Kidney glomerular epithelial cell (primary cell): ENCODE measurements at regions not wholly inside any gene's neighbourhood (a gene's known extent, or its start where the extent isn't known, plus 50 kb on each side); places are given as distances from the start of the nearest gene placed in this dataset.
A peak's percentile ranks its signal among the peaks of the same experiment; 100 is the strongest.
"Not testable (repeated sequence)": the region's sequence is repeated elsewhere in the genome, so short reads cannot be mapped to it uniquely, and the experiment has no call there.

ENCODE experiments used
- DNase-seq: peaks from one replicate; lab custom pipeline; 2025; lab: John Stamatoyannopoulos, UW

DNA sequence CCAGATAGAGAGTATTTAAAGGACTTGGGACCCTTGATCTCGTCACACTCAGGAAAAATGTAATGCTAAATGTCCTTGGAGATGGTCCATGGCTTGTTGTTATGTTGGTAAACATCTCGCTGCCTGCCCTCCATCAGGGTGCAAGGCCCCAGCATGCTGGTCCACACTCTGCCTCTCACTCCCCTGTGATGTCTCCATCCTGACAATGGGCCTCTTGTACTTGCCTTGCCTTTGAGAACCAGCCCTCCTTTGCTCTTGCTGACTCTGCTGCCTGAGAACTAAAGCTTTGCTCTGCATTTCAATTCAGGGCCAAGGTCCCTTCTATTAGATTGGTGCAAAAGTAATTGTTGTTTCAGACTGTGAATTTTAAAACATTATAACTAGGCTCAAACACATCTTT lies 131.0 kb upstream of the LMNTD1 start:
- no peak for DNase-seq

DNA sequence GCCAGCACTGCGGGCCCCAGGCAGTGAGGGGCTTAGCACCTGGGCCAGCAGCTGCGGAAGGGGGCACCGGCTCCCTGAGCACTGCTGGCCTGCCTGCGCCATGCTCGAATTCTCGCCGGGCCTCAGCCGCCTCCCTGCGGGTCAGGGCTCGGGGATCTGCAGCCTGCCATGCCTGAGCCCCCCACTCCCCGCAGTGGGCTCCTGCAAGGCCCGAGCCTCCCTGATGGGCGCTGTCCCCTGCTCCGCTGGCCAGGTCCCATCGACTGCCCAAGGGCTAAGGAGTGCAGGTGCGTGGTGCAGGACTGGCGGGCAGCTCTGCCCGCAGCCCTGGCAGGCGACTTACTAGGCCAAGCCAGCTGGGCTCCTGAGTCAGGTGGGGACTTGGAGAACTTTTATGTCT lies 133.3 kb upstream of the LMNTD1 start:
- no peak for DNase-seq

DNA sequence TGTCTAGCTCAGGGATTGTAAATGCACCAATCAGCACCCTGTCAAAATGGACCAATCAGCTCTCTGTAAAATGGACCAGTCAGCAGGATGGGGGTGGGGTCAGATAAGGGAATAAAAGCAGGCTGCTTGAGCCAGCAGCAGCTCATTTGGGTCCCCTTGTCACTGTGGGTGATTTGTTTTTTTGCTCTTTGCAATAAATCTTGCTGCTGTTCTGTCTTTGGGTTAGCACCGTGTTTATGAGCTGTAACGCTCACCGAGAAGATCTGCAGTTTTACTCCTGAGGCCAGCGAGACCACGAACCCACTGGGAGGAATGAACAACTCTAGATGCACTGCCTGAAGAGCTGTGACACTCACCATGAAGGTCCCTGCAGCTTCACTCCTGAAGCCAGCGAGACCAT lies 134.1 kb upstream of the LMNTD1 start:
- DNase-seq, result no peak

DNA sequence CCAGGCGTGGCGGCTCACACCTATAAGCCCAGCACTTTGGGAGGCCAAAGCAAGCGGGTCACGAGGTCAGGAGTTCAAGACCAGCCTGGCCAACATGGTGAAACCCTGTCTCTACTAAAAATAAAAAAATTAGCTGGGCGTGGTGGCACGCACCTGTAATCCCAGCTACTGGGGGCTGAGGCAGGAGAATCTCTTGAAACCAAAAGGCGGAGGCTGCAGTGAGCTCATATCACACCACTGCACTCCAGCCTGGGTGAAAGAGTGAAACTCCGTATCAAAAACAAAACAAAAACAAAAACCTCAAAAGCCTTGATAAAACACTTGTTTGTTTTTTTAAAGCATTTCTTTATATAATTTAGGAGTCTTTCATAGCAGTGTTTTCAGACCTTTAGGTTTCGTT lies 135.8 kb upstream of the LMNTD1 start:
- DNase-seq, result not testable (repeated sequence)

DNA sequence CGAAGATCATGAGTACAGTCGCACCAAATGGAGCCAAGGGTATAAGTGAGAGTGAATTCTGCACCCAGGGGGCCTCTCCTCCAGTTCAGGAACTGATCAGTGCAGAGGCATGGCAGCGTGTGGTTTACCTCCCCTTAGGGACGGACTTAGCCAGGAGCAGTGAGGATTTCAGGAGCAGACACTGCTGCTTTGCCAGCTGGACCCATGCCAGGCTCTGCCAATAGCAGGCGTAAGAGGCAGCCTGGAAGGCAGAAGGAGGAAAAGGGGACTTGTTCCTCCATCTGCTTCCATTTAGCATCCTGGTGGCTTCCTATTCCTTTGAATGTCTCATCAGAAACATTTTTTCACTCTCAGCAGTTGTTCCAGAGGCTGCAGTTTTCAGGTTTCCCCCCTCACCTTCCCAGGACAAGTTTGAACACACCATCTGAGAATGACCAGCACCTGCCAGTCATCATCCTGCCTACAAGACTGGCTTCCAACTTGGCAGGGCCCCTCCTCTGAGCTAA lies 137.0 kb upstream of the LMNTD1 start:
- no peak for DNase-seq

DNA sequence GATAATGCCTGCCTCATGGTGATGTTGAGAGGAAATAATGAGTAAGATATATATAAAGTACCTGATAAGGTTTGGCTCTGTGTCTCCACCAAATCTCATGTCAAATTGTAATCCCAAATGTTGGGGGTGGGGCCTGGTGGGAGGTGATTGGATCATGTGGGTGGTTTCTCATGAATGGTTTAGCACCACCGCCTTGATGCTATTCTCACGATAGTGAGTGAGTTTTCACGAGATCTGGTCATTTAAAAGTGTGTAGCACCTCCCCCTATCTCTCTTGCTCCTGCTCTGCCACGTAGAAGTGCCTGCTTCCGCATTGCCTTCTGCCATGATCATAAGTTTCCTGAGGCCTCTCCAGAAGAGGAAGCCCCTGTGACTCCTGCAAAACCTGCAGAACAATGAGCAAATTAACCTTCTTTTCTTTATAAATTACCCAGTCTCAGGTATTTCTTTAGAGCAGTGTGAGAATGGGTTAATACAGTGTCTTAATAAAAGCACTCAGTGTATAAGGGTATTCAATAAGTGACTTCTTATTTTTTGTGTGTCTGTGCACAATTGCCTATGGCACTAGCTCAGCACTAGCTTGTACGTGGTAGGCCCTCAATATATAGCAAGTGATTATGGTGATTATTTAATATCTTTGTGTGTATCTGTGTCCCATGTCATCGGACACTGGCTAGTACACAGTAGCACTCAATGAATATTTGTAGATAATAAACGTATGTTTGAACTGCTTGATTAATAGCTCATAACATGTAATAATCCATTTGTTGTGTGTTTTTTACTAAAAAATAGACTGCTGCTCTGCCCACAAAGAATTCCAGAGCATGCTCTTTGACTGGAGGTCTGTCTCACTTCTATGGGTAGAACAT lies 138.1 kb upstream of the LMNTD1 start:
- no peak for DNase-seq

DNA sequence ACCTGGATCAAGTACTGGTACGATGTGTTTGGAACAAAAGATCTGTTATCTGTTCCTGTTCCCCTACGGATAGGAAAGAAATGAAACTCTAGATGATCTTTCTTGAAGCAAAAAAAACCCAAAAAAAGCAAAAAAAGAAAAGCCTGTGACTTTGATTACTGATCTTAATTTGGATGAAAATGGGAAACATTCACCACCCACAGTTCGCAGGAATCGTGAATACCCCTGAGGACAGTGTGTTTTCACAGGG lies 138.7 kb upstream of the LMNTD1 start:
- no peak for DNase-seq

DNA sequence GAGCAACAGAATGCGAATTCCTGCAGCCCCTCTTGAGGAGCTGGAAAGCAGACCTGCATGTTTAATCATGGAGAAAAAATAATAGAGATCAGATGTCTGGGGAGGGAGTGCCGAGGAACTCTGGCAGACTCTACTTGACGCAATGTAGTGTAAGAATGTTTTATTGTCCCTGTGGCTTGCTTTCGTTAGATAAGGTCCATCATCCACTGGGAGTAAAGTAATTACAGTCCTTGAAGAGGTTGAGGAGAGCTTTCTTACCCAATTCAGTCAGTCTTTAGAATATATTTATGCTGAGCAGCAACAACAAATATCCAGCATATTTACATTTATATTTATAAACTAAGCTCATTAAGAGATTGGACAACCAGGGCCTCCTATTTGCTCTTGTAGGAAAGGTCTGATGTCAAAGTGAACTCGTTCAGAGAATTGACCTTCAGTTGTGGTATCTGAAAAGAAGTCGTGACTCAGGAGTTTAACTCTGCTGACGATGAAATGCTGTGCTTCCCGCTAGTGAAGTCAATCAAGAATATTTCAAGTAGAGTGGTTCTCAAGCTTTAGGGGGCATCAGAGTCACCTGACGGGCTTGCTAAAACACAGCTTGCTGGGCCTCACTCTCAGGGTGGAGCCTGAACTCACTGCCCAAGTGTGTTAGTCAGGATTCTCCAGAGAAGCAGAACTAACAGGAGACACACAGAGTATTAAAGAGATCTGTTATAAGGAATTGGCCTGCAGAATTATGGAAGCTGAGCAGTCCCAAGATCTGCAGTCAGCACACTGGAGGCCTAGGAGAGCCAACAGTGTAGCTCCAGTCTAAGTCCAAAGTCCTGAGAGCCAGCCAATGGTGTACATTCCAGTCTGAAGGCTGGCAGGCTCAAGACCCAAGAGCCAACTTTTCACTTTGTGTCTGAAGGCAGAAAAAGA lies 139.3 kb upstream of the LMNTD1 start:
- no peak for DNase-seq

DNA sequence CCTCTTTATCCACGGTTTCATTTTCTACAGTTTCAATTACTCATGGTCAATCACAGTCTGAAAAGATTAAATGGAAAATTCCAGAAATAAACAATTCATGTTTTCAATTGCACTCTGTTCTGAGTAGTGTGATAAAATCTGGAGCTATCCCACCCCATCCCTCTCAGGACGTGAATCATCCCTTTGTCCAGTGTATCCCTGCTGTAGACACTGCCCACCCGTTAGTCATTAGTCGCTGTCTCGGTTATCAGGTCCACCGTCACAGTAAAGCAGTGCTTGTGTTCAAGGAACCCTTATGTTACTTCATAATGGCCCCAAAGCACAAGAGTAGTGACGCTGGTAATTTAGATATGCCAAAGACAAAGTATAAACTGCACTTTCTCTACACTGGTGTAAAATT lies 141.0 kb upstream of the LMNTD1 start:
- peak; percentile 35 for DNase-seq

DNA sequence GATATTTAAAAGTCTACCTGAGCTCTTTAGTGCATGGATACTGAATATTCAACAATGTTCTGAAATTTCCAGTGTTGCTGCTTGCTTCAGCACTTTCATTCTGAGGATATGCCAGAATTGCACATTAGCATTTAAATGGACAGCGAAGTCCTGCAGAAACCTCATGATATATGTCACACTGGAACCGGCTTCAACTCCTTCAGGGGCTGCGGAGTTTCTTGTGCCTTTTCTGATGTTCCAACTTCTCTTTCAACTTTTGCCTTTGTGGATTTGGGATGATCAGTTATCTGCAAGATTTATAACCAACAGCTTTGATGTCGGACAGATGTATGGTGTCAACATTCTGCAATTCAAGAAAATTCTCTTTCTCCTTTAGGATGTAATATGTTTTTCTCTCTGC lies 142.5 kb upstream of the LMNTD1 start:
- no peak for DNase-seq

DNA sequence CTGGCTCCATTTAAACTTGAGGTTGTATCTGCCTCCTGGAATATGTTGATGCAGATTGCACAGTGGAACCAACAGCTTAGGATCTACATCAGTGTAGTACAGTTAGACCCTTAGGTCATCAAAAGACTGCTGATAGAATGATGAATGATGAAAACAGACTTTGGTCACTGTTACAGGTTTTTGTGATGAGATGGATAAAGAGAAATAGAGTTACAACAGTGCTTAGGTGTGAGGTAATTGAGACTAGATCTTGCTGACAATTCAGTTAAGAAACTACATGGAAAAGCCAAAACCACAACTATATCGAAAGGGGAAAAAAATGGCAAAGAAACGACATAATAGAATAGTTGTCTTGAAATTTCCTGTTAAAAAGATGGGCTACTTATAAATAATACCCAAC lies 145.7 kb upstream of the LMNTD1 start:
- no peak for DNase-seq

DNA sequence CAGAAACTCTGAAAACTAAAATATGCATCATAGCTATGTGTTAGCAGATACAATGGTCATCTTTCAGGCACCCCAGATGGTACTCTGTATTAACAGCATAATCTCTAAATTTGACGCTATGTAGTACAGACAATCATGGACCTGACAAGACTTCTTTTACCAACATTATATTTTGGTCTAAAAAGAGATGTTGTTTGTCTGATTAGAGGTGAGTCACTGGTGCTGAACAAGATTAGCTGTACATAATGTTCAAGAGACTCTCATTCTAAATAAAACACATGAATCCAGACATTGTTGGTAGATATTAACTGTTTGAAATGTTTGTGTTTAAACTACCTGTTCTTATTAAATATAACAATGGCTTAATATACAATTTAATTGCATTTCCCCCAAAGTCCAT lies 146.4 kb upstream of the LMNTD1 start:
- DNase-seq, result no peak

DNA sequence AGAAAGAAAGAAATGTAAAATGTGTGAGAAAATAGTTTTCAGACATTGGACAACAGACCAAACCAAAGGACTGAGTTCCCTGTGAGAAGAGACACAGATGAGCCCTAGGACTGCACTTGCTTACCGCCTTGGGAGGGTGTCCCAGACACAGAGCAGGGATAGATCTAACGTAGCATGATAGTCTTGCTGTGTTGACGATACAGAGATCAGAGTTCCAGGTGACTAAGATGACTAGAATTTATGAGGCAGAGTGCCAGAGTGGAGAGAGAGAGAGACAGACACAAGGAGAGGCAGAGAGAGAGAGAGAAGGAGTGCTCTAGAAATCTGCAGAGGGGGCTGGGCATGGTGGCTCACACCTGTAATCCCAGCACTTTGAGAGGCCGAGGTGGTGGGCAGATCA lies 148.2 kb upstream of the LMNTD1 start:
- peak; percentile 33 for DNase-seq

DNA sequence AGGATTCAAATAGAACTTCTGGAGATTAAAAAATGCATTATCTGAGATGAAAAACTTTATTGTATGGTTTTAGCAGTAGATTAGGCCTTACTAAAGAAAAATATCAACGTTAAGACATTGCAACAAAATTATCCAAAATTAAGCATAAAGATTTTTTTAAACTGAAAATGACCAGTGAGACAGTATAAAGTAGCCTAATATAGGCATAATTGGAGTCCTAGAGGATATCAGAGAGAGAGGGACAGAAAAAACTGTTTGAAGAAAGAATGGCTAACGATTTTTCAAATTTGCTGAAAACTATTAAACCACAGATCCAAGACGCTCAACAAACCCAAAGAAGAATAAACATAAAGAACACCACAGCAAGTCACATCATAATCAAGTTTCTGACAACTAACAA lies 149.5 kb upstream of the LMNTD1 start:
- no peak for DNase-seq

DNA sequence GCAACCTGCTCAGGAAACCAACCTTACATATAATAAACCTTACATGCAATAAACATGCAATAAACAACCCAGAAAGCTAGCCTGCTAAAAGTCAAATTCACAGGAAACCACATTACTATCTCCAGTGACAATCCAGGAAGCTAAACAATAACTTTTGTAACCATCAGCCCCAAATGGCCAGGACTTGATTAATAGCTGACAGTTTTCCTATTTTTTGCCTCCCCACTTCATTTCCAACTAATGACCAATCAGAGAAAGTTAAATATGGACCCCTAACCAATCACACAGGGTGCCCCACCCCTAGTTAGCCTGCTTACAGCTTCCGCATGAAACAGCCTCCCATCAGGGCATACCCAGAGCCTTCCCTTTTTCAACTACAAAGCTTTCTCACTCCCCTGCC lies 152.2 kb upstream of the LMNTD1 start:
- DNase-seq, result no peak

DNA sequence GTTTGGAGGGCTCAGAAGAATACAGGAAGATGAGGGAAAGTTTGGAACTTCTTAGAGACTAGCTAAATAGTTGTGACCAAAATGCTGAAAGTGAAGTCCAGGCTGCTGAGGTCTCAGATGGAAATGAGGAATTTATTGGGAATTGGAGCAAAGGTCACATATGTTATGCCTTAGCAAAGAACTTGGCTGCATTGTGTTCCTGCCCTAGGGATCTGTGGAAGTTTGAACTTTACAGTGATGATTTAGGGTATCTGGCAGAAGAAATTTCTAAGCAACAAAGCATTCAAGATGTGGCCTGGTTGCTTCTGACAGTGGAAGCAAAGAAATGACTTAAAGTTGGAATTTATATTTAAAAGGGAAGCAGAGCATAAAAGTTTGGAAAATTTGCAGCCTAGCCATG lies 153.6 kb upstream of the LMNTD1 start:
- DNase-seq, result not testable (repeated sequence)

DNA sequence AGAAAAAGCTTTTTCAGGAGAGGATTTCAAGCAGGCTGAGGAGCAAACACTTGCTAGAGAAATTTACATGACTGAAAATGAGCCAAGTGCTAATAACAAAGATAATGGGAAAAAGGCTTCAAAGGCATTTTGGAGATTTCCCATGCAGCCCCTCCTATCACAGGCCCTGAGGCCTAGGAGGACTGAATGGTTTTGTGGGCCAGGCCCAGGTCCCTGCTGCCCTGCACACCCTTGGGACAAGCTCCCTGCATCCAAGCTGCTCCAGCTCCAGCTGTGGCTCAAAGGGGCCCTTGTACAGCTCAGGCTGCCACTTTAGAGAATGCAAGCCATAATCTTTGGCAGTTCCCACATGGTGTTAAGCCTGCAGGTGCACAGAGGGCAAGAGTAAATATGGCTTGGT lies 154.0 kb upstream of the LMNTD1 start:
- DNase-seq, result no peak

DNA sequence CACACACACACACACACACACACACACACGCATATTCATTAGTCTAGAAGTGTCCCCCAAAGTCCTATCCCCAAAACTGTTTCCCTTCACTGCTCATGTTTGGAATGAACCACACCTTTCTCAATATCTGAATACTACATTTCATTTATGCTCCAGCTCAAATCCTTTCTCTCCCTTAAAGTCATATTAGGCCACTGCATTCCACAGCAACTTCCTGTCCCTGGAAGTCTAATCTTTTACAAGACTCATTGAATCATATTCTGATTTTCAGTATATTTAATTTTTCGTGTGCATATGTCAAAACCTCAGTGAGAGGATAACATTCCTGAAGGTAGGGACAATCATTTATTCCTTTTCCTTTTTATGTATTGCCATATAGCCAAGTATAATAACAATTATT lies 155.6 kb upstream of the LMNTD1 start:
- no peak for DNase-seq

DNA sequence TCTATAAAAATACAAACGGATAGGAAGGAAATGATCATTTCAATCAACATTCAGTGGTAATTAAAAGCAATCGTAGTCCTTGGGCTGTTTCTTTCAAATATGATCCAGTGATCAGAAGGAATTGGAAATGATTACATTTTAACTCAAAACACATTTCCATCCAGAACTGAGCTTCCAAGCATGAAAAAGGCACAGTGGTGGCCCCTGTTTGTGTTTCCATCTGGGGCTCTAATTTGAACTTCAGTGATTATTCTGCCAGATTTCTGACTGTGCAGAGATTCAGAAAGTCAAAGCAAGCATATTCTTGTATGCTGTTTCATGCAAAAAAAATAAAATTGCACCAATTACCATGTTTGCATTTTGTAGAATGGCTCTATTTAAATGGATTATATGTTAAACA lies 157.0 kb upstream of the LMNTD1 start:
- DNase-seq, result no peak

DNA sequence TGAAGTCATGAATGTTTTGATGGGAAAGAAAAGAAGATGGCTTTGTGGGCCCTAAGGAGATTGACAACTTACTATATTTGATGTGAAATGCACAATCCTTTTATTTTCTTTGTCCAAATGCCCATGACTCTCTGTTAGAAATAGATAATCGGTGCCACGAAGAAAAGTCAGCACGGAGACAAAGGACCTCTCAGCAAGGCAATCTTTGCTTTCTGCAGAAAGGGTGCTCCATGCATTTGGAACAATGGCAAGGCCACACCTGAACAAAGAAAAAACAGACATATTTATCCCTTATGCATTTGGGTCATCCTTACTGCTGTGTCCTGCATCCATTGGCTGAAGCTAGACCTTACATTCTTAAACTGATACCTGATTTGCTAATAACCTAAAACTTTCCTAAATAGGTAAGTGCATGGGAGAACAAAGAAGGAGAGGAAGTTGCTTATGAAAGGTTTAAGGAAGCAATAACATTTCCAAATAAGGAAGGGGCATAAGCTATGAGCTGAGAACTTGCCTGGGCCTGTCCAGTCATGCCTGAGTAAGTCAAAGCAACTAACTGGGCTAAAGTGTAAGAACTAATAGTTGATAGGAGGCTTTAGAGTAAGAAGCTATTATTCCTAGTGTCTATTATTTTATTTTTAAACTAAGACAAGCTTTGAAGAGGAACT lies 158.0 kb upstream of the LMNTD1 start:
- peak; percentile 12 for DNase-seq

DNA sequence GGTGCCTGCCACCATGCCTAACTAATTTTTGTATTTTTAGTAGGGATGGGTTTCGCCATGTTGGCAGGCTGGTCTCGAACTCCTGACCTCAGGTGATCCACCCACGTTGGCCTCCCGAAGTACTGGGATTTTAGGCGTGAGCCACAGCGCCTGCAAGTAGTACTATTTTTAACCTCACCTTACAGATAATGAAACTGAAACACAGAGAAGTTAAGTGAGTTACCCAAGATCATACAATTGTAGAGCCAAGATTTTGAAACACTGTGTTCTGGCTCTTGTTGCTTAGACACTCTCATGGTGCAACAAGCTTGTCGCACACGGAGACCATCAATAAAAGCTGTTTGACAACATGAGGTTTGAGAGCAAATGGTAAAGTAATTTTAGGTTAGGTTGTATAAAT lies 159.1 kb upstream of the LMNTD1 start:
- DNase-seq, result no peak

DNA sequence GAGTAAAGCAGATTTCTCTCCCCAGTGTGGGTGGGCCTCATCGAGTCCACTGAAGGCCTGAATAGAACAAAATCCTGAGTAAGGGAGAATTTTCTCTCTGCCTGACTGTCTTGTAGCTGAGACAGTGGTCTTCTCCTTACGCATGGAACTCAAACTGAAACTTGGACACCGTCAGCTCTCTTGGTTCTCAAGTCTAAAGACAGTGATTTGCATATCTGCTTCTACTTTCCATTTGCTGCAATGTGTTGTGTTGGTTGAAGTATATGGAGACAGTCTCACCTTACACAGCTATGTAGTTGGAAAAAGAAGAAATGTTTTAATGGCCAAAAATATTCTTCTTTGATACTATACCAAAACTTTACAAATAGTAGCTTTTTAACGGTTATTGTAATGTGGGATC lies 160.2 kb upstream of the LMNTD1 start:
- no peak for DNase-seq
